Natural killer cell (primary cell): ENCODE measurements at regions not wholly inside any gene's neighbourhood (a gene's known extent, or its start where the extent isn't known, plus 50 kb on each side); places are given as distances from the start of the nearest gene placed in this dataset.

ENCODE experiments used
- ATAC-seq, 3 donors: fragments of 150-1000 bp in 2 of 3; fragments of 200-7000 bp in 1 of 3; cut with Tn5 transposase; 1 replicate in 1 of 3; 2 replicates in 2 of 3; pipeline ENCODE4 v1.10.0; 2021; ENCODE audit warnings: mild to moderate bottlenecking in 2 of 3, moderate library complexity in 2 of 3
- DNase-seq, 2 donors: peaks; one replicate each; pipeline versions ENCODE4 v3.0.0 to v3.0.0-alpha.2; 2013 to 2021; ENCODE audit warnings: mixed read lengths in 1 of 2
- H3K27ac ChIP-seq: one replicate; pipeline ENCODE4 v1.5.1; 2013; ENCODE audit warnings: mild to moderate bottlenecking, low read length
- H3K27me3 ChIP-seq: one replicate; pipeline ENCODE4 v1.6.1; 2013; ENCODE audit warnings: low read length; ENCODE audit not compliant: control insufficient read depth, insufficient read depth
- H3K36me3 ChIP-seq: one replicate; pipeline ENCODE4 v1.6.1; 2013; ENCODE audit warnings: low read length; ENCODE audit not compliant: control insufficient read depth, insufficient read depth
- H3K4me1 ChIP-seq: one replicate; pipeline ENCODE4 v1.6.1; 2013; ENCODE audit warnings: low read length; ENCODE audit not compliant: control insufficient read depth, insufficient read depth
- H3K4me3 ChIP-seq: one replicate; pipeline ENCODE4 v1.5.1; 2013; ENCODE audit warnings: low read length
- H3K9me3 ChIP-seq: one replicate; pipeline ENCODE4 v1.6.1; 2013; ENCODE audit warnings: low read length; ENCODE audit not compliant: control insufficient read depth, insufficient read depth
- H3K27ac Mint-ChIP-seq, 2 donors: one replicate each; pipeline ENCODE4 v1.8.0; 2022; ENCODE audit warnings: mild to moderate bottlenecking in 2 of 2, mixed read lengths in 2 of 2, moderate library complexity in 1 of 2
- H3K27me3 Mint-ChIP-seq, 2 donors: one replicate each; pipeline ENCODE4 v1.8.0; 2022; ENCODE audit warnings: low read depth in 2 of 2, mixed read lengths in 2 of 2
- H3K36me3 Mint-ChIP-seq: one replicate; pipeline ENCODE4 v1.8.0; 2022; ENCODE audit warnings: mixed read lengths
- H3K4me1 Mint-ChIP-seq, 2 donors: one replicate each; pipeline ENCODE4 v1.8.0; 2022; ENCODE audit warnings: mixed read lengths in 2 of 2
- H3K4me3 Mint-ChIP-seq: one replicate; pipeline ENCODE4 v1.8.0; 2022; ENCODE audit warnings: mild to moderate bottlenecking, moderate library complexity, mixed read lengths
- H3K9me3 Mint-ChIP-seq, 2 donors: one replicate each; pipeline ENCODE4 v1.8.0; 2022; ENCODE audit warnings: mixed read lengths in 2 of 2
- CTCF ChIP-seq: fragments of 200-600 bp; IDR thresholded peaks from one replicate; pipeline ENCODE4 v1.8.0; 2022; ENCODE audit warnings: antibody characterized with exemption
- WGBS: methylation state at CpG from one replicate; pipeline ENCODE4 v1.1.7; 2013; ENCODE audit warnings: missing lambda C conversion rate; ENCODE audit not compliant: insufficient coverage; 5-methylcytosine and 5-hydroxymethylcytosine counted together
- intact Hi-C: fragments of 100-400 bp; cut with micrococcal nuclease; formaldehyde crosslinking; loops from one replicate; pipeline ENCODE4 v1.14.2; 2022

GRCh38 chr2:75415111-75415626 is 145.6 kb downstream of the EVA1A start:
- intact Hi-C loops: no loop called here

GRCh38 chr2:75411574-75411973 is 149.2 kb downstream of the EVA1A start:
- Histone ChIP-seq H3K9me3 (no peaks in the 10 kb centered on the region), H3K4me1 (no peaks in the 10 kb centered on the region), H3K27me3 (no peaks in the 10 kb centered on the region), H3K27ac (no peak overlapping the region), H3K36me3 (no peaks in the 10 kb centered on the region), H3K4me3 (no peak overlapping the region)
- no peak for DNase-seq
- no peak overlapping the region for H3K27ac Mint-ChIP-seq
- intact Hi-C loops: no loop called here
- 58% methylated on average over 2 of the region's 2 CpGs for WGBS
- no peaks in the 10 kb centered on the region for H3K36me3 Mint-ChIP-seq
- H3K27me3 Mint-ChIP-seq: peaks cover 6 to 8% of the 10 kb centered on the region in 2 donors
- ATAC-seq: no peak
- no peak for TF ChIP-seq CTCF
- H3K4me1 Mint-ChIP-seq: peaks cover 4% of the 10 kb centered on the region in 2 donors
- H3K9me3 Mint-ChIP-seq: peaks cover 0 to 3% of the 10 kb centered on the region in 2 donors
- H3K4me3 Mint-ChIP-seq: no peak overlapping the region

More at GRCh38 chr2:75415111-75415626, 145.6 kb downstream of the EVA1A start:
- Mint-ChIP-seq H3K27ac (no peak overlapping the region), H3K4me3 (no peak overlapping the region), H3K36me3 (no peaks in the 10 kb centered on the region), H3K9me3 (peaks cover 0 to 3% of the 10 kb centered on the region in 2 donors), H3K4me1 (peaks cover 11 to 12% of the 10 kb centered on the region in 2 donors), H3K27me3 (peaks cover 0 to 2% of the 10 kb centered on the region in 2 donors)
- no peak for TF ChIP-seq CTCF
- Histone ChIP-seq H3K4me1 (no peaks in the 10 kb centered on the region), H3K4me3 (no peak overlapping the region), H3K27ac (no peak overlapping the region), H3K36me3 (no peaks in the 10 kb centered on the region), H3K9me3 (no peaks in the 10 kb centered on the region), H3K27me3 (no peaks in the 10 kb centered on the region)
- no peak for ATAC-seq
- DNase-seq: no peak
- 95% methylated on average over 1 of the region's 4 CpGs for WGBS

- Mint-ChIP-seq H3K27ac (no peak overlapping the region), H3K36me3 (no peaks in the 10 kb centered on the region), H3K4me3 (no peak overlapping the region), H3K4me1 (no peaks in the 10 kb centered on the region), H3K27me3 (peaks cover 6 to 12% of the 10 kb centered on the region in 2 donors), H3K9me3 (peaks cover 0 to 3% of the 10 kb centered on the region in 2 donors)
- no peaks in the 10 kb centered on the region for H3K27me3 ChIP-seq
- ATAC-seq (no peak), DNase-seq (no peak)
- no peaks in the 10 kb centered on the region for H3K4me1 ChIP-seq
- intact Hi-C loops: no loop called here
- H3K4me3 ChIP-seq: no peak overlapping the region
- H3K27ac ChIP-seq: no peak overlapping the region
- no peaks in the 10 kb centered on the region for H3K36me3 ChIP-seq
- no peak for TF ChIP-seq CTCF
- no peaks in the 10 kb centered on the region for H3K9me3 ChIP-seq
Measured at GRCh38 chr2:75410702-75411101, 150.0 kb downstream of the EVA1A start.

GRCh38 chr2:75408771-75409170 is 152.0 kb downstream of the EVA1A start:
- no peaks in the 10 kb centered on the region for H3K36me3 Mint-ChIP-seq
- no peaks in the 10 kb centered on the region for H3K4me1 Mint-ChIP-seq
- no peak for ATAC-seq

More at GRCh38 chr2:75408771-75409170, 152.0 kb downstream of the EVA1A start:
- H3K9me3 Mint-ChIP-seq: peaks cover 0 to 3% of the 10 kb centered on the region in 2 donors
- Histone ChIP-seq H3K36me3 (no peaks in the 10 kb centered on the region), H3K27ac (no peak overlapping the region), H3K4me1 (no peaks in the 10 kb centered on the region), H3K27me3 (no peaks in the 10 kb centered on the region), H3K9me3 (no peaks in the 10 kb centered on the region), H3K4me3 (no peak overlapping the region)
- no peak overlapping the region for H3K4me3 Mint-ChIP-seq
- no peak overlapping the region for H3K27ac Mint-ChIP-seq
- no peak for TF ChIP-seq CTCF
- intact Hi-C loops: loop anchor here (10.0 kb wide), 1 partner anchor 694 kb away; no protein-coding TSS in a partner anchor
- H3K27me3 Mint-ChIP-seq: peaks cover 9 to 25% of the 10 kb centered on the region in 2 donors
- DNase-seq: no peak
